HepG2 (cell line): ENCODE measurements at regions not wholly inside any gene's neighbourhood (a gene's known extent, or its start where the extent isn't known, plus 50 kb on each side); places are given as distances from the start of the nearest gene placed in this dataset.

Source experiments
- ADNP ChIP-seq: sonication (generic); formaldehyde crosslinking; IDR thresholded peaks from 2 replicates; pipeline ENCODE4 v1.4.0; 2020; ENCODE audit warnings: missing genetic modification reagents
- ATRX ChIP-seq: sonication (generic); formaldehyde crosslinking; IDR thresholded peaks from 2 replicates; pipeline ENCODE4 v1.4.0; 2020; ENCODE audit warnings: missing genetic modification reagents, borderline replicate concordance
- CBX5 ChIP-seq: sonication (generic); formaldehyde crosslinking; IDR thresholded peaks from 2 replicates; pipeline ENCODE4 v1.4.0; 2020; ENCODE audit warnings: missing genetic modification reagents, borderline replicate concordance
- NPAS2 ChIP-seq: sonication (generic); formaldehyde crosslinking; IDR thresholded peaks from 2 replicates; pipeline ENCODE4 v1.8.0; 2022; ENCODE audit warnings: mild to moderate bottlenecking, missing genetic modification reagents, borderline replicate concordance
- PHF21A ChIP-seq: sonication (generic); formaldehyde crosslinking; IDR thresholded peaks from 2 replicates; pipeline ENCODE4 v1.5.0; 2020; ENCODE audit warnings: mild to moderate bottlenecking, missing genetic modification reagents
- POLR2G ChIP-seq: fragments of 200-400 bp; formaldehyde crosslinking; IDR thresholded peaks from 2 replicates; pipeline ENCODE4 v1.6.1; 2018; ENCODE audit warnings: mild to moderate bottlenecking, low read depth, low read length, moderate library complexity
- SMARCC2 ChIP-seq: fragments of 450-650 bp; IDR thresholded peaks from 2 replicates; pipeline ENCODE4 v1.6.1; 2017; ENCODE audit warnings: antibody characterized with exemption, mild to moderate bottlenecking
- ZNF292 ChIP-seq: sonication (generic); formaldehyde crosslinking; IDR thresholded peaks from 2 replicates; pipeline ENCODE4 v1.8.1; 2022; ENCODE audit warnings: mild to moderate bottlenecking, low read depth, missing genetic modification reagents, borderline replicate concordance
- ZNF674 ChIP-seq: sonication (generic); formaldehyde crosslinking; IDR thresholded peaks from 2 replicates; pipeline ENCODE4 v1.5.0; 2020; ENCODE audit warnings: low read depth, mild to moderate bottlenecking, missing genetic modification reagents
- ZNF878 ChIP-seq: sonication (generic); formaldehyde crosslinking; IDR thresholded peaks from 2 replicates; pipeline ENCODE4 v1.8.1; 2023; ENCODE audit warnings: mild to moderate bottlenecking, missing genetic modification reagents, moderate library complexity
- TF ChIP-seq, protein P1 (sequence below): sonication (generic); formaldehyde crosslinking; IDR thresholded peaks from 2 replicates; pipeline ENCODE4 v1.5.0; 2020; ENCODE audit warnings: missing genetic modification reagents
- TF ChIP-seq, protein P2 (sequence below): sonication (generic); formaldehyde crosslinking; IDR thresholded peaks from 2 replicates; pipeline ENCODE4 v1.5.1; 2020; ENCODE audit warnings: missing genetic modification reagents, mild to moderate bottlenecking, borderline replicate concordance
- TF ChIP-seq, protein P3 (sequence below): sonication (generic); formaldehyde crosslinking; IDR thresholded peaks from 2 replicates; pipeline ENCODE4 v1.5.0; 2020; ENCODE audit warnings: missing genetic modification reagents
- TF ChIP-seq, protein P4 (sequence below): sonication (generic); formaldehyde crosslinking; IDR thresholded peaks from 2 replicates; pipeline ENCODE4 v1.8.0; 2022; ENCODE audit warnings: mild to moderate bottlenecking, missing genetic modification reagents, borderline replicate concordance
- TF ChIP-seq, protein P5 (sequence below): sonication (generic); formaldehyde crosslinking; IDR thresholded peaks from 2 replicates; pipeline ENCODE4 v1.8.1; 2023; ENCODE audit warnings: mild to moderate bottlenecking, missing genetic modification reagents
- TF ChIP-seq, protein P6 (sequence below): sonication (generic); formaldehyde crosslinking; IDR thresholded peaks from 2 replicates; pipeline ENCODE4 v1.4.0; 2020; ENCODE audit warnings: mild to moderate bottlenecking, missing genetic modification reagents
- TF ChIP-seq, protein P7 (sequence below): sonication (generic); formaldehyde crosslinking; IDR thresholded peaks from 2 replicates; pipeline ENCODE4; 2020; ENCODE audit warnings: missing genetic modification reagents, mild to moderate bottlenecking, borderline replicate concordance

DNA sequence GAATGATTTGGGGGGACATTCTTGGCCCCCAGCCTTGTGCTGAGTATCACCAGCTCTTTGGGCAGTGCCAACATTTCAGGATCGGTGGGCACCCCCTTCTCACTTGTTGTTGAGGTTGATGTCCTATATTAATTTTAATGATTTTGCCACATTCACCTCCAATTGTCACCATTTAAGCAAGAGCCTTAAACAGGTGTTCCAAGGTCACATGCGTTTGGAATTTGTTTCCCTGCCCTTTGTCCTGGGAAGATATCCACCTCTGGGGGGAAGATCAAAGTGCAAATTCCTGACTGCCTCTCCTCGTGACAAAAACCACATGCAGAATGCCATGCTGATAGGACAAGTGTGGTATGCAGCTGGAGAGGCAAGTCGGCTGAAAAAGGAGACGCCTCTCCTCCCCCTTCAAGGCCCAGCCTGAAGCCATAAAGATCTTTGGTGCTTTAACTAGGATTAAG, 72.5 kb upstream of the ID2 start (continued):
- TF ChIP-seq, protein P1, sequence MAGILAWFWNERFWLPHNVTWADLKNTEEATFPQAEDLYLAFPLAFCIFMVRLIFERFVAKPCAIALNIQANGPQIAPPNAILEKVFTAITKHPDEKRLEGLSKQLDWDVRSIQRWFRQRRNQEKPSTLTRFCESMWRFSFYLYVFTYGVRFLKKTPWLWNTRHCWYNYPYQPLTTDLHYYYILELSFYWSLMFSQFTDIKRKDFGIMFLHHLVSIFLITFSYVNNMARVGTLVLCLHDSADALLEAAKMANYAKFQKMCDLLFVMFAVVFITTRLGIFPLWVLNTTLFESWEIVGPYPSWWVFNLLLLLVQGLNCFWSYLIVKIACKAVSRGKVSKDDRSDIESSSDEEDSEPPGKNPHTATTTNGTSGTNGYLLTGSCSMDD (CRISPR knock-in tag), result no peak
- TF ChIP-seq PHF21A, result peak; percentile 82; the same call in 1 of the 2 replicates
- 0 out of 2 replicates have a peak, but pooled peaks have one; percentile 30 for TF ChIP-seq ADNP
- no peak for TF ChIP-seq SMARCC2
- TF ChIP-seq, protein P2, sequence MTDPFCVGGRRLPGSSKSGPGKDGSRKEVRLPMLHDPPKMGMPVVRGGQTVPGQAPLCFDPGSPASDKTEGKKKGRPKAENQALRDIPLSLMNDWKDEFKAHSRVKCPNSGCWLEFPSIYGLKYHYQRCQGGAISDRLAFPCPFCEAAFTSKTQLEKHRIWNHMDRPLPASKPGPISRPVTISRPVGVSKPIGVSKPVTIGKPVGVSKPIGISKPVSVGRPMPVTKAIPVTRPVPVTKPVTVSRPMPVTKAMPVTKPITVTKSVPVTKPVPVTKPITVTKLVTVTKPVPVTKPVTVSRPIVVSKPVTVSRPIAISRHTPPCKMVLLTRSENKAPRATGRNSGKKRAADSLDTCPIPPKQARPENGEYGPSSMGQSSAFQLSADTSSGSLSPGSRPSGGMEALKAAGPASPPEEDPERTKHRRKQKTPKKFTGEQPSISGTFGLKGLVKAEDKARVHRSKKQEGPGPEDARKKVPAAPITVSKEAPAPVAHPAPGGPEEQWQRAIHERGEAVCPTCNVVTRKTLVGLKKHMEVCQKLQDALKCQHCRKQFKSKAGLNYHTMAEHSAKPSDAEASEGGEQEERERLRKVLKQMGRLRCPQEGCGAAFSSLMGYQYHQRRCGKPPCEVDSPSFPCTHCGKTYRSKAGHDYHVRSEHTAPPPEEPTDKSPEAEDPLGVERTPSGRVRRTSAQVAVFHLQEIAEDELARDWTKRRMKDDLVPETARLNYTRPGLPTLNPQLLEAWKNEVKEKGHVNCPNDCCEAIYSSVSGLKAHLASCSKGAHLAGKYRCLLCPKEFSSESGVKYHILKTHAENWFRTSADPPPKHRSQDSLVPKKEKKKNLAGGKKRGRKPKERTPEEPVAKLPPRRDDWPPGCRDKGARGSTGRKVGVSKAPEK (CRISPR knock-in tag), result peak; percentile 93
- TF ChIP-seq, protein P3, sequence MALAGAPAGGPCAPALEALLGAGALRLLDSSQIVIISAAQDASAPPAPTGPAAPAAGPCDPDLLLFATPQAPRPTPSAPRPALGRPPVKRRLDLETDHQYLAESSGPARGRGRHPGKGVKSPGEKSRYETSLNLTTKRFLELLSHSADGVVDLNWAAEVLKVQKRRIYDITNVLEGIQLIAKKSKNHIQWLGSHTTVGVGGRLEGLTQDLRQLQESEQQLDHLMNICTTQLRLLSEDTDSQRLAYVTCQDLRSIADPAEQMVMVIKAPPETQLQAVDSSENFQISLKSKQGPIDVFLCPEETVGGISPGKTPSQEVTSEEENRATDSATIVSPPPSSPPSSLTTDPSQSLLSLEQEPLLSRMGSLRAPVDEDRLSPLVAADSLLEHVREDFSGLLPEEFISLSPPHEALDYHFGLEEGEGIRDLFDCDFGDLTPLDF (CRISPR knock-in tag), result no peak; the same call in 1 of the 2 replicates
- TF ChIP-seq POLR2G, result no peak
- peak; percentile 90; the same call in 1 of the 2 replicates for TF ChIP-seq ZNF878 (CRISPR knock-in tag)
- no peak for TF ChIP-seq ATRX (CRISPR knock-in tag)
- TF ChIP-seq, protein P4, sequence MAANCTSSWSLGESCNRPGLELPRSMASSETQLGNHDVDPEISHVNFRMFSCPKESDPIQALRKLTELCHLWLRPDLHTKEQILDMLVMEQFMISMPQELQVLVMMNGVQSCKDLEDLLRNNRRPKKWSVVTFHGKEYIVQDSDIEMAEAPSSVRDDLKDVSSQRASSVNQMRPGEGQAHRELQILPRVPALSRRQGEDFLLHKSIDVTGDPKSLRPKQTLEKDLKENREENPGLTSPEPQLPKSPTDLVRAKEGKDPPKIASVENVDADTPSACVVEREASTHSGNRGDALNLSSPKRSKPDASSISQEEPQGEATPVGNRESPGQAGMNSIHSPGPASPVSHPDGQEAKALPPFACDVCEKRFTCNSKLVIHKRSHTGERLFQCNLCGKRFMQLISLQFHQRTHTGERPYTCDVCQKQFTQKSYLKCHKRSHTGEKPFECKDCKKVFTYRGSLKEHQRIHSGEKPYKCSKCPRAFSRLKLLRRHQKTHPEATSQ, result no peak; the same call in 1 of the 2 replicates
- peak; percentile 79; the same call in 1 of the 2 replicates for TF ChIP-seq CBX5 (CRISPR knock-in tag)
- TF ChIP-seq ZNF292, result peak; percentile 92; the same call in 1 of the 2 replicates
- TF ChIP-seq NPAS2 (CRISPR knock-in tag), result no peak
- TF ChIP-seq, protein P5, sequence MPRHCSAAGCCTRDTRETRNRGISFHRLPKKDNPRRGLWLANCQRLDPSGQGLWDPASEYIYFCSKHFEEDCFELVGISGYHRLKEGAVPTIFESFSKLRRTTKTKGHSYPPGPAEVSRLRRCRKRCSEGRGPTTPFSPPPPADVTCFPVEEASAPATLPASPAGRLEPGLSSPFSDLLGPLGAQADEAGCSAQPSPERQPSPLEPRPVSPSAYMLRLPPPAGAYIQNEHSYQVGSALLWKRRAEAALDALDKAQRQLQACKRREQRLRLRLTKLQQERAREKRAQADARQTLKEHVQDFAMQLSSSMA, result no peak
- TF ChIP-seq, protein P6, sequence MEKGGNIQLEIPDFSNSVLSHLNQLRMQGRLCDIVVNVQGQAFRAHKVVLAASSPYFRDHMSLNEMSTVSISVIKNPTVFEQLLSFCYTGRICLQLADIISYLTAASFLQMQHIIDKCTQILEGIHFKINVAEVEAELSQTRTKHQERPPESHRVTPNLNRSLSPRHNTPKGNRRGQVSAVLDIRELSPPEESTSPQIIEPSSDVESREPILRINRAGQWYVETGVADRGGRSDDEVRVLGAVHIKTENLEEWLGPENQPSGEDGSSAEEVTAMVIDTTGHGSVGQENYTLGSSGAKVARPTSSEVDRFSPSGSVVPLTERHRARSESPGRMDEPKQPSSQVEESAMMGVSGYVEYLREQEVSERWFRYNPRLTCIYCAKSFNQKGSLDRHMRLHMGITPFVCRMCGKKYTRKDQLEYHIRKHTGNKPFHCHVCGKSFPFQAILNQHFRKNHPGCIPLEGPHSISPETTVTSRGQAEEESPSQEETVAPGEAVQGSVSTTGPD, result no peak
- TF ChIP-seq ZNF674, result no peak
- TF ChIP-seq, protein P7, sequence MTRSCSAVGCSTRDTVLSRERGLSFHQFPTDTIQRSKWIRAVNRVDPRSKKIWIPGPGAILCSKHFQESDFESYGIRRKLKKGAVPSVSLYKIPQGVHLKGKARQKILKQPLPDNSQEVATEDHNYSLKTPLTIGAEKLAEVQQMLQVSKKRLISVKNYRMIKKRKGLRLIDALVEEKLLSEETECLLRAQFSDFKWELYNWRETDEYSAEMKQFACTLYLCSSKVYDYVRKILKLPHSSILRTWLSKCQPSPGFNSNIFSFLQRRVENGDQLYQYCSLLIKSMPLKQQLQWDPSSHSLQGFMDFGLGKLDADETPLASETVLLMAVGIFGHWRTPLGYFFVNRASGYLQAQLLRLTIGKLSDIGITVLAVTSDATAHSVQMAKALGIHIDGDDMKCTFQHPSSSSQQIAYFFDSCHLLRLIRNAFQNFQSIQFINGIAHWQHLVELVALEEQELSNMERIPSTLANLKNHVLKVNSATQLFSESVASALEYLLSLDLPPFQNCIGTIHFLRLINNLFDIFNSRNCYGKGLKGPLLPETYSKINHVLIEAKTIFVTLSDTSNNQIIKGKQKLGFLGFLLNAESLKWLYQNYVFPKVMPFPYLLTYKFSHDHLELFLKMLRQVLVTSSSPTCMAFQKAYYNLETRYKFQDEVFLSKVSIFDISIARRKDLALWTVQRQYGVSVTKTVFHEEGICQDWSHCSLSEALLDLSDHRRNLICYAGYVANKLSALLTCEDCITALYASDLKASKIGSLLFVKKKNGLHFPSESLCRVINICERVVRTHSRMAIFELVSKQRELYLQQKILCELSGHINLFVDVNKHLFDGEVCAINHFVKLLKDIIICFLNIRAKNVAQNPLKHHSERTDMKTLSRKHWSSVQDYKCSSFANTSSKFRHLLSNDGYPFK (CRISPR knock-in tag), result no peak; the same call in 1 of the 2 replicates
